ENCODE measurements at regions not wholly inside any gene's neighbourhood (a gene's known extent, or its start where the extent isn't known, plus 50 kb on each side); places are given as distances from the start of the nearest gene placed in this dataset.

GRCh38 chr7:51367614-51367968 lies 51.0 kb upstream of the COBL start:
- no peak for TF ChIP-seq POLR2AphosphoS5 (IDR thresholded peaks at IDR 0.05)
- TF ChIP-seq, protein P1, sequence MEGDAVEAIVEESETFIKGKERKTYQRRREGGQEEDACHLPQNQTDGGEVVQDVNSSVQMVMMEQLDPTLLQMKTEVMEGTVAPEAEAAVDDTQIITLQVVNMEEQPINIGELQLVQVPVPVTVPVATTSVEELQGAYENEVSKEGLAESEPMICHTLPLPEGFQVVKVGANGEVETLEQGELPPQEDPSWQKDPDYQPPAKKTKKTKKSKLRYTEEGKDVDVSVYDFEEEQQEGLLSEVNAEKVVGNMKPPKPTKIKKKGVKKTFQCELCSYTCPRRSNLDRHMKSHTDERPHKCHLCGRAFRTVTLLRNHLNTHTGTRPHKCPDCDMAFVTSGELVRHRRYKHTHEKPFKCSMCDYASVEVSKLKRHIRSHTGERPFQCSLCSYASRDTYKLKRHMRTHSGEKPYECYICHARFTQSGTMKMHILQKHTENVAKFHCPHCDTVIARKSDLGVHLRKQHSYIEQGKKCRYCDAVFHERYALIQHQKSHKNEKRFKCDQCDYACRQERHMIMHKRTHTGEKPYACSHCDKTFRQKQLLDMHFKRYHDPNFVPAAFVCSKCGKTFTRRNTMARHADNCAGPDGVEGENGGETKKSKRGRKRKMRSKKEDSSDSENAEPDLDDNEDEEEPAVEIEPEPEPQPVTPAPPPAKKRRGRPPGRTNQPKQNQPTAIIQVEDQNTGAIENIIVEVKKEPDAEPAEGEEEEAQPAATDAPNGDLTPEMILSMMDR (IDR thresholded peaks at IDR 0.05): no peak

All from sigmoid colon (tissue), 4 donors.